Thyroid gland (tissue), 4 donors: ENCODE measurements at regions not wholly inside any gene's neighbourhood (a gene's known extent, or its start where the extent isn't known, plus 50 kb on each side); places are given as distances from the start of the nearest gene placed in this dataset.

Experiments
- POLR2A ChIP-seq, 2 donors: fragments of 450-650 bp; IDR thresholded peaks; one replicate each; pipeline ENCODE4 v1.6.1; 2017; ENCODE audit warnings: antibody characterized with exemption in 2 of 2, mild to moderate bottlenecking in 2 of 2, moderate library complexity in 1 of 2
- TF ChIP-seq, protein P1 (sequence below), 6 experiments: fragments of 200-600 bp in 3 of 6; fragments of 450-650 bp in 3 of 6; sonication (generic) in 3 of 6; IDR thresholded peaks; one replicate each; pipeline ENCODE4 v1.5.1; 2016 to 2019; ENCODE audit warnings: antibody characterized with exemption in 6 of 6, mild to moderate bottlenecking in 2 of 6, inconsistent platforms in 1 of 6, moderate library complexity in 1 of 6

DNA sequence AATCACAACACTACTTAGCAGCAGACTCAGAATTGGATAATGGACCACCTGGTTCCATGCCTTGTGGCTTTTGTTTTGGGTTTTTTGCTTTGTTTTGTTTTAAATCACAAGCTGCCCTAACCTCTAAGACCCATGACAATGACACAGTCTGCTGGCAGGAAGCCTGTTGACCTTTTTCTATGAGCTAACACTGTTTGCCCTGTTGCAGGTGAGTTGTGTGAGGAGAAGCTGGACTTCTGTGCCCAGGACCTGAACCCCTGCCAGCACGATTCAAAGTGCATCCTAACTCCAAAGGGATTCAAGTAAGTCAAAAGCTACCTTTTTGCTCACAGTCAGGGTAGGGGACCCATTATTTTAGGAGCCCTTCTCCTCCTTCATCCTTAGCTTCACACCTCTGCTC, 110.8 kb upstream of the PACRGL start:
- TF ChIP-seq, protein P1, sequence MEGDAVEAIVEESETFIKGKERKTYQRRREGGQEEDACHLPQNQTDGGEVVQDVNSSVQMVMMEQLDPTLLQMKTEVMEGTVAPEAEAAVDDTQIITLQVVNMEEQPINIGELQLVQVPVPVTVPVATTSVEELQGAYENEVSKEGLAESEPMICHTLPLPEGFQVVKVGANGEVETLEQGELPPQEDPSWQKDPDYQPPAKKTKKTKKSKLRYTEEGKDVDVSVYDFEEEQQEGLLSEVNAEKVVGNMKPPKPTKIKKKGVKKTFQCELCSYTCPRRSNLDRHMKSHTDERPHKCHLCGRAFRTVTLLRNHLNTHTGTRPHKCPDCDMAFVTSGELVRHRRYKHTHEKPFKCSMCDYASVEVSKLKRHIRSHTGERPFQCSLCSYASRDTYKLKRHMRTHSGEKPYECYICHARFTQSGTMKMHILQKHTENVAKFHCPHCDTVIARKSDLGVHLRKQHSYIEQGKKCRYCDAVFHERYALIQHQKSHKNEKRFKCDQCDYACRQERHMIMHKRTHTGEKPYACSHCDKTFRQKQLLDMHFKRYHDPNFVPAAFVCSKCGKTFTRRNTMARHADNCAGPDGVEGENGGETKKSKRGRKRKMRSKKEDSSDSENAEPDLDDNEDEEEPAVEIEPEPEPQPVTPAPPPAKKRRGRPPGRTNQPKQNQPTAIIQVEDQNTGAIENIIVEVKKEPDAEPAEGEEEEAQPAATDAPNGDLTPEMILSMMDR (IDR thresholded peaks at IDR 0.05): no peak
- TF ChIP-seq POLR2A (IDR thresholded peaks at IDR 0.05): no peak
